ENCODE measurements at regions not wholly inside any gene's neighbourhood (a gene's known extent, or its start where the extent isn't known, plus 50 kb on each side); places are given as distances from the start of the nearest gene placed in this dataset.

DNA sequence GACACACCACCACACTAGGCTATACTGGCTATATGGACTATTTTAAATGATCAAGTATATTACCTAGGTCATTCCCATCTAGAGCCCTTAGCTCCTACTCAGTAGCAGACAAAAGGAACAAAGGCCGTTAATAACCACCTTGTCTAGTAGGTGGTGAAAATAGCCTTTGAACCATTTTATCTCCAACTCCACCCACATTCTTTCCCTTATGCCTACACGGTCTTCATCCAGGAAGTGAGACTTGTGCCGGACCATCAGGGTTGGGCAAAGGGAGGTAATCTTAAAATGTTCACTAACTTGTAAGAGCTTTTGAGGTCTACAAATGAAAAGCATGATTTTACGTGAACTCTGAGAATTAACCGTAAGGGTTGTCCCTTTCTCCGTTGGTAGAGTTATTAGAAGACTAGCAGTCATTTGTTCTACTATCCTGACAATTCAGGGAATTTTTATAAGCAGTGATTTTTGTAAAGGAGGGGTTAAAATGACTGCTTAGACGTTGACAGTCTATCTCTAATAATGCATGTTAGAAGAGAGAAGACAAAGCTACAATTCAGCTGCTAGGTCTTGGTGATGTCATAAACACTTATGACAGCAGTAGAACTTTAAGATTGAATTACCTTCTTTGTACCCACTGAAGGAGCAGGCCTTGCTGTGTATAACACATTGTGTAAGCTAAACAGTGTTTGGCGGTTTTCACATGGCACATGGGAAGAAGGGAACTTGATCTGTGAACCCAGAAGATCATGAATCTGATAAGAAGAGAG lies 371.8 kb upstream of the JAG1 start:
- no peaks in the 10 kb centered on the region for H3K9me3 ChIP-seq (ENCODE audit: low read length)
- H3K36me3 ChIP-seq (ENCODE audit: insufficient read depth, low read length): no peaks in the 10 kb centered on the region
- H3K4me3 ChIP-seq (ENCODE audit: low read length): no peak overlapping the region
- H3K27me3 ChIP-seq (ENCODE audit: low read length): no peaks in the 10 kb centered on the region
- H3K79me2 ChIP-seq (ENCODE audit: low read length): no peaks in the 10 kb centered on the region
- no peak overlapping the region for H3K4me2 ChIP-seq (ENCODE audit: low read depth, low read length, poor library complexity, severe bottlenecking)
- no peak overlapping the region for H3K27ac ChIP-seq (ENCODE audit: low read length)
- H3K4me1 ChIP-seq (ENCODE audit: low read length): no peaks in the 10 kb centered on the region
- no peaks in the 10 kb centered on the region for H3K9me2 ChIP-seq (replicated peaks; ENCODE audit: insufficient read depth, low read length)
- no peak overlapping the region for H2AFZ ChIP-seq (ENCODE audit: low read length)
- H3K9ac ChIP-seq (ENCODE audit: low read length): no peak overlapping the region
- no peaks in the 10 kb centered on the region for H4K20me1 ChIP-seq (ENCODE audit: insufficient read depth, low read depth, low read length)
- DNase-seq: no peak

DNA sequence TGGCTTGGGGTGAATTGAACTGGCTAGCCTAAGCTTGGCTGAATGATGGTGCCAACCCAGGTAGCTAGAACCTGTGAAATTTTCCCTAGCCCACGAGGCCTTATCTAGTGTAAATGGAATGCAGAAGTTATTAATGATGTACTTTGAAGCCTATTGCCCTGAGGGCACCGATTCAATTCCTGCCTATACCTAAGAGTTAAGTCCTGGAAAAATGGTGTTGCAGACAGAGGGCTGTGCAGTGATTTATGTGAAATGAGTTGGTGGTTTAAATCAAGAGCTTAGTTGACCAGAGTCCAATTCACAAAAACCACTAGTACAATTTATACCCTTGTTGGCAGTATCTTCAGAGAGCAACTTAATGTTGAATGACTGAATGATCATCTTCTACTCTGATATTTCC lies 373.8 kb upstream of the JAG1 start:
- Histone ChIP-seq H3K4me2 (ENCODE audit: low read depth, low read length, poor library complexity, severe bottlenecking) (no peak overlapping the region), H3K79me2 (ENCODE audit: low read length) (no peaks in the 10 kb centered on the region), H4K20me1 (ENCODE audit: insufficient read depth, low read depth, low read length) (no peaks in the 10 kb centered on the region), H3K4me1 (ENCODE audit: low read length) (no peaks in the 10 kb centered on the region), H3K36me3 (ENCODE audit: insufficient read depth, low read length) (no peaks in the 10 kb centered on the region), H3K27me3 (ENCODE audit: low read length) (no peaks in the 10 kb centered on the region), H3K4me3 (ENCODE audit: low read length) (no peak overlapping the region), H3K9me3 (ENCODE audit: low read length) (no peaks in the 10 kb centered on the region), H3K9ac (ENCODE audit: low read length) (no peak overlapping the region), H3K27ac (ENCODE audit: low read length) (no peak overlapping the region), H2AFZ (ENCODE audit: low read length) (no peak overlapping the region), H3K9me2 (replicated peaks; ENCODE audit: insufficient read depth, low read length) (no peaks in the 10 kb centered on the region)
- DNase-seq: no peak

DNA sequence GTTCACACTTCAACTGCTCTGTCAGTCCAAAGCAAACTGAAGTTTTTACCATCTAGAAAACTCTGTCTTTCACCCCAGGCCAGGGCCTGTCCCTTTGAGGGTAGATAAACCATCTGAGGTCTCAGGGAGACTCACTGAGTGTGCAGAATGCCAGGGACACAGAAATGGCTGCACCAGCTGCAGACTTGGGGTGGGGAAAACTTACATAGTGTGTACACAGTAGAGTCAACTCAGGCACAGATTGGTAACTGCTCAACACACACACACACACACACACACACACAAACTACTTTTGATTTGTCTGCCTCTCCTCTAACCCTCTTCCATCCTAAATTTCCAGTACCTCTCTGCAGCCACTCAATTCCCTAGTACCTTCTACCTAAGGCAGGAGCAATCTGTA lies 374.9 kb upstream of the JAG1 start:
- Histone ChIP-seq H3K79me2 (ENCODE audit: low read length) (no peaks in the 10 kb centered on the region), H3K9me3 (ENCODE audit: low read length) (no peaks in the 10 kb centered on the region), H3K9ac (ENCODE audit: low read length) (no peak overlapping the region), H3K27me3 (ENCODE audit: low read length) (no peaks in the 10 kb centered on the region), H3K4me3 (ENCODE audit: low read length) (no peak overlapping the region), H3K9me2 (replicated peaks; ENCODE audit: insufficient read depth, low read length) (no peaks in the 10 kb centered on the region), H3K4me1 (ENCODE audit: low read length) (no peaks in the 10 kb centered on the region), H2AFZ (ENCODE audit: low read length) (no peak overlapping the region), H3K4me2 (ENCODE audit: low read depth, low read length, poor library complexity, severe bottlenecking) (no peak overlapping the region), H3K27ac (ENCODE audit: low read length) (no peak overlapping the region), H3K36me3 (ENCODE audit: insufficient read depth, low read length) (no peaks in the 10 kb centered on the region), H4K20me1 (ENCODE audit: insufficient read depth, low read depth, low read length) (no peaks in the 10 kb centered on the region)
- DNase-seq: no peak

DNA sequence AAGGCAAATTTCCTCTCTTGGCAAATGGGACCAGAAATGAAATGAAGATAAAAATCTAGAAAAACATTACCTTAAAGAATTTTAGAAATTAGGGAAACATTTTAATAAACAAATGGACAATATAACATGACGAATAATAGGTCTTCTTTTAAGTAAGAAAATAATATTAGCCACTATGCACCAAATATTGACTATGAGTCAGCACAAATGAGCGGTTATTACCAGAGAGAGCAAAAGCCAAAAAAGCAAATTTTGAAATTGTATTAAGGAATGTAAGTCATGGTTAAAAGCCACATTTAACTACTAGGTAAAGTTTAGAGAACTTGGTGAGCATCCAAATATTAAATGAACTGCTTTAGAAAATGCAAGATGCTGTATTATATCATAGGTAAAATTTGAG lies 376.6 kb upstream of the JAG1 start:
- H3K27me3 ChIP-seq (ENCODE audit: low read length): no peaks in the 10 kb centered on the region

DNA sequence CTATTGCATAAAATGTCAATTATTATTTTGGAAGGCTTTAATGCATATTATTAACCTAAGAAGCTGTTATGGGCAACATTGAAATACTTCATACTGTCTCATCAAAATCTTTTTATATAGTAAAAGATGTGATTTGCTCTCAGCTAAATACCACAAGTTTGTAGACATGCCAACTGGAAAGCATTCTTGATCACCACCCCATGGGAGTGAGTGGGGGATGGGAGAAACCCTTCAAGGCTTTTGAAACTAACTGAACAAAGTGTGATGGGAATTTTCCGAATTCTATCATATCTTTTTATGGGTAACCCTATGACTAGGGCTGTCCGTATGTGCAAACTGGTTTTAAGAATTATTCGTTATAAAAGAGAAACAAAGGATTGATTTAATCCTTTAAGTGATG lies 377.3 kb upstream of the JAG1 start:
- Histone ChIP-seq H3K9me2 (replicated peaks; ENCODE audit: insufficient read depth, low read length) (no peaks in the 10 kb centered on the region), H3K27me3 (ENCODE audit: low read length) (no peaks in the 10 kb centered on the region), H3K27ac (ENCODE audit: low read length) (no peak overlapping the region), H3K4me1 (ENCODE audit: low read length) (no peaks in the 10 kb centered on the region), H2AFZ (ENCODE audit: low read length) (no peak overlapping the region), H3K9ac (ENCODE audit: low read length) (no peak overlapping the region), H3K4me2 (ENCODE audit: low read depth, low read length, poor library complexity, severe bottlenecking) (no peak overlapping the region), H4K20me1 (ENCODE audit: insufficient read depth, low read depth, low read length) (no peaks in the 10 kb centered on the region), H3K4me3 (ENCODE audit: low read length) (no peak overlapping the region), H3K9me3 (ENCODE audit: low read length) (no peaks in the 10 kb centered on the region), H3K36me3 (ENCODE audit: insufficient read depth, low read length) (no peaks in the 10 kb centered on the region), H3K79me2 (ENCODE audit: low read length) (no peaks in the 10 kb centered on the region)
- no peak for DNase-seq

More for the DNA sequence above, 376.6 kb upstream of the JAG1 start:
- H3K4me1 ChIP-seq (ENCODE audit: low read length): no peaks in the 10 kb centered on the region
- H3K9me2 ChIP-seq (replicated peaks; ENCODE audit: insufficient read depth, low read length): no peaks in the 10 kb centered on the region
- H3K27ac ChIP-seq (ENCODE audit: low read length): no peak overlapping the region
- H4K20me1 ChIP-seq (ENCODE audit: insufficient read depth, low read depth, low read length): no peaks in the 10 kb centered on the region
- no peaks in the 10 kb centered on the region for H3K79me2 ChIP-seq (ENCODE audit: low read length)
- H3K9me3 ChIP-seq (ENCODE audit: low read length): no peaks in the 10 kb centered on the region
- H2AFZ ChIP-seq (ENCODE audit: low read length): no peak overlapping the region
- DNase-seq: no peak
- H3K36me3 ChIP-seq (ENCODE audit: insufficient read depth, low read length): no peaks in the 10 kb centered on the region
- H3K9ac ChIP-seq (ENCODE audit: low read length): no peak overlapping the region
- H3K4me3 ChIP-seq (ENCODE audit: low read length): no peak overlapping the region
- no peak overlapping the region for H3K4me2 ChIP-seq (ENCODE audit: low read depth, low read length, poor library complexity, severe bottlenecking)

DNA sequence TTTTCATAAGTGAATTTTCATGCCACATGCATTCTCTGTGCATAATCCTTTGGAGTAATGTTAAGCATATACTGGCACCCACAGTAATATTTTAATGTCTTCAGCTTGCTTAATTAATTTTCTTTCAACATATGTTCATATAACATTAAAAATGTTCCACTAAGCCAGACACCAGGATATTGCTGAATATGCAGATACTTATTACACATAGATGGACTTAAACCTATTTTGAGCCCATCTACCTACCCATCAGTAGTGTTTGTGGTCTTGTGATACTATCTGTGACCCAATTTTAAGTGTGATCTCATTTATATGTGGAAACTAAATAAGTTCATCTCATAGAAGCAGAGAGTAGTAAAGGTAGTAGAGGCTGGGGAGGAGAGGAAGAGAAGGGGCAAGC lies 379.5 kb upstream of the JAG1 start:
- H3K27ac ChIP-seq (ENCODE audit: low read length): no peak overlapping the region
- no peak for DNase-seq
- no peaks in the 10 kb centered on the region for H4K20me1 ChIP-seq (ENCODE audit: insufficient read depth, low read depth, low read length)
- no peaks in the 10 kb centered on the region for H3K9me2 ChIP-seq (replicated peaks; ENCODE audit: insufficient read depth, low read length)
- no peaks in the 10 kb centered on the region for H3K4me1 ChIP-seq (ENCODE audit: low read length)
- H3K4me2 ChIP-seq (ENCODE audit: low read depth, low read length, poor library complexity, severe bottlenecking): no peak overlapping the region
- no peaks in the 10 kb centered on the region for H3K27me3 ChIP-seq (ENCODE audit: low read length)
- no peak overlapping the region for H3K4me3 ChIP-seq (ENCODE audit: low read length)
- H3K9me3 ChIP-seq (ENCODE audit: low read length): no peaks in the 10 kb centered on the region
- no peak overlapping the region for H3K9ac ChIP-seq (ENCODE audit: low read length)
- no peaks in the 10 kb centered on the region for H3K79me2 ChIP-seq (ENCODE audit: low read length)
- no peak overlapping the region for H2AFZ ChIP-seq (ENCODE audit: low read length)
- no peaks in the 10 kb centered on the region for H3K36me3 ChIP-seq (ENCODE audit: insufficient read depth, low read length)

DNA sequence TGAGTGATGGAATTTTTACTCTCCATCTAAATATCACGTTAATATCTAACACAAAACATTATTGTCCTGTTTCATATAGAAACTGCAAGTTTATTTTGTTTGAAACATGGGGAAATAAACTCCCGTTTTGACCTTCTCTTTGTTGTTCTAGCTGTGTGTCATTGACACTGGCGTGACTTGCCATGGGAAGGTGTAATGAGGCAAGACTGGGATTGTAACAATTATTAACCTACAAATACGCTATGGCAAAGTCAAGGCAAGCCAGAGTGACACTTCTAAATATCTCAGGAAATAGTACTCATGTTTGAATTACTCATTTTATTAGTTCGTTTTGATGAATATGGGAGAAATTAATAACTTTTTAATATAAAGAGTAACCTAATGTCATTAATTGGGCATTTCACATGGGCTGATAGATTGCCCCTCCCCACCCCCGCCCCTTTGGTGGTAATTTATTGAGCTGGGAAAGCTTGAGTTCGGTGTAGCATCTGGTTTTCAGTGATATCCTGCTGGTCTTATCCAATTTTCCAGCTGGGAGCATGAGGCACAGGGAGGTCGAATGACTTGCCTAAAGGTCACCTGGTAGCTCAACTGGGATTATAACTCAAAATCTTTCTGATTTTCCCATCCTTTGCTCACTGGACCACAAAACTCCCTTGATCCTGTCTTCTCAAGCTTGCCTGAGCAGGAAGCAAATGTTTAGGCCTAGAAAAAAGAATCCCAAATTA lies 380.6 kb upstream of the JAG1 start:
- no peaks in the 10 kb centered on the region for H3K27me3 ChIP-seq (ENCODE audit: low read length)
- H3K4me1 ChIP-seq (ENCODE audit: low read length): no peaks in the 10 kb centered on the region
- H3K27ac ChIP-seq (ENCODE audit: low read length): no peak overlapping the region
- H3K9me2 ChIP-seq (replicated peaks; ENCODE audit: insufficient read depth, low read length): no peaks in the 10 kb centered on the region
- H3K9me3 ChIP-seq (ENCODE audit: low read length): no peaks in the 10 kb centered on the region
- no peak overlapping the region for H2AFZ ChIP-seq (ENCODE audit: low read length)
- H3K36me3 ChIP-seq (ENCODE audit: insufficient read depth, low read length): no peaks in the 10 kb centered on the region
- no peaks in the 10 kb centered on the region for H4K20me1 ChIP-seq (ENCODE audit: insufficient read depth, low read depth, low read length)
- no peak overlapping the region for H3K4me2 ChIP-seq (ENCODE audit: low read depth, low read length, poor library complexity, severe bottlenecking)
- no peaks in the 10 kb centered on the region for H3K79me2 ChIP-seq (ENCODE audit: low read length)
- H3K9ac ChIP-seq (ENCODE audit: low read length): no peak overlapping the region
- no peak overlapping the region for H3K4me3 ChIP-seq (ENCODE audit: low read length)
- DNase-seq: no peak

DNA sequence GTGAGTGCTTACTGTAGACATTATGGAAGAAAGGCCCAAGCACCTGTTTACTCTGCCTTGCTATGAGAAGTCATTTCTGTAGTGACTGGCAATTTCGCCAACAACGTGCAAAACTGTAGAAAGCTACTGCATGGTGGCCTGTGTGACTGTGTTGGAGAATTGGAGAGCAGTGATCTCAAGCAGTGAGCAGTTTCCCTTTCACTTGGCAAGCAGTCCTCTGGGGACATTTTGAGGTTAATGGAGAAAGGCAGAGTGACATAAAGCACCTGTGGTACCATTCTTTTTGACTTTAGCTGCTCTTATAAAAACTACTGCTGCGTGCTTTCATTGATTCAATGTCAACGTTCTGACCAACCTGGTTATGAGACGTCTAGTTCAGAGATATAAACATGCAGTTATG lies 382.6 kb upstream of the JAG1 start:
- Histone ChIP-seq H3K4me2 (ENCODE audit: low read depth, low read length, poor library complexity, severe bottlenecking) (no peak overlapping the region), H3K4me1 (ENCODE audit: low read length) (no peaks in the 10 kb centered on the region), H3K9ac (ENCODE audit: low read length) (no peak overlapping the region), H4K20me1 (ENCODE audit: insufficient read depth, low read depth, low read length) (no peaks in the 10 kb centered on the region), H3K4me3 (ENCODE audit: low read length) (no peak overlapping the region), H3K27ac (ENCODE audit: low read length) (no peak overlapping the region), H3K9me3 (ENCODE audit: low read length) (no peaks in the 10 kb centered on the region), H3K79me2 (ENCODE audit: low read length) (no peaks in the 10 kb centered on the region), H3K9me2 (replicated peaks; ENCODE audit: insufficient read depth, low read length) (no peaks in the 10 kb centered on the region), H2AFZ (ENCODE audit: low read length) (no peak overlapping the region), H3K27me3 (ENCODE audit: low read length) (no peaks in the 10 kb centered on the region), H3K36me3 (ENCODE audit: insufficient read depth, low read length) (no peaks in the 10 kb centered on the region)
- no peak for DNase-seq
